Natural killer cell treated with Interleukin-12 subunit alpha and Interleukin-12 subunit beta and Interleukin-15 and Interleukin-18, amount 100 ng/mL, for 72 hours (primary cell): ENCODE measurements at regions not wholly inside any gene's neighbourhood (a gene's known extent, or its start where the extent isn't known, plus 50 kb on each side); places are given as distances from the start of the nearest gene placed in this dataset.

Source experiments
- ATAC-seq, 2 donors: fragments of 150-1000 bp; cut with Tn5 transposase in 1 of 2; sonication (Bioruptor Pico), chemical (Tn5 transposase) in 1 of 2; 2 replicates each; pipeline ENCODE4 v1.10.0; 2021
- DNase-seq: peaks from one replicate; pipeline ENCODE4 v3.0.0; 2022; ENCODE audit warnings: low spot score
- H3K27ac Mint-ChIP-seq, 2 donors: 1 replicate in 1 of 2; 2 replicates in 1 of 2; pipeline ENCODE4 v1.8.0; 2022; ENCODE audit warnings: mixed read lengths in 2 of 2, mild to moderate bottlenecking in 1 of 2, moderate library complexity in 1 of 2
- H3K27me3 Mint-ChIP-seq, 2 donors: 1 replicate in 1 of 2; 2 replicates in 1 of 2; pipeline ENCODE4 v1.8.0; 2022; ENCODE audit warnings: mixed read lengths in 2 of 2
- H3K36me3 Mint-ChIP-seq: one replicate; pipeline ENCODE4 v1.8.0; 2022; ENCODE audit warnings: mixed read lengths
- H3K4me1 Mint-ChIP-seq, 2 donors: 1 replicate in 1 of 2; 2 replicates in 1 of 2; pipeline ENCODE4 v1.8.0; 2022; ENCODE audit warnings: low read depth in 2 of 2, mixed read lengths in 2 of 2, mild to moderate bottlenecking in 1 of 2
- H3K4me3 Mint-ChIP-seq: one replicate; pipeline ENCODE4 v1.8.0; 2022; ENCODE audit warnings: mixed read lengths
- H3K9me3 Mint-ChIP-seq: 2 replicates; pipeline ENCODE4 v1.8.0; 2022; ENCODE audit warnings: mixed read lengths

GRCh38 chr14:85991156-85991555, 461.2 kb downstream of the FLRT2 start:
- Mint-ChIP-seq H3K27ac (no peak overlapping the region), H3K4me3 (no peak overlapping the region), H3K27me3 (no peaks in the 10 kb centered on the region), H3K4me1 (no peaks in the 10 kb centered on the region), H3K9me3 (no peaks in the 10 kb centered on the region), H3K36me3 (no peaks in the 10 kb centered on the region)
- no peak for DNase-seq
- ATAC-seq = no peak

GRCh38 chr14:85987907-85988306, 458.0 kb downstream of the FLRT2 start:
- no peak for DNase-seq
- Mint-ChIP-seq H3K9me3 (no peaks in the 10 kb centered on the region), H3K4me3 (no peak overlapping the region), H3K36me3 (peaks cover 2% of the 10 kb centered on the region), H3K27me3 (no peaks in the 10 kb centered on the region), H3K4me1 (no peaks in the 10 kb centered on the region), H3K27ac (no peak overlapping the region)
- ATAC-seq = no peak

- no peak for DNase-seq
- no peak for ATAC-seq
- Mint-ChIP-seq H3K4me3 (no peak overlapping the region), H3K4me1 (no peaks in the 10 kb centered on the region), H3K27ac (no peak overlapping the region), H3K27me3 (no peaks in the 10 kb centered on the region), H3K9me3 (no peaks in the 10 kb centered on the region), H3K36me3 (peaks cover 7% of the 10 kb centered on the region)
Observed at GRCh38 chr14:85987292-85987691, 457.3 kb downstream of the FLRT2 start.

- ATAC-seq (no peak), DNase-seq (no peak)
- Mint-ChIP-seq H3K36me3 (peaks cover 10% of the 10 kb centered on the region), H3K4me1 (peaks cover 0 to 4% of the 10 kb centered on the region in 2 donors), H3K27ac (no peak overlapping the region), H3K4me3 (no peak overlapping the region), H3K9me3 (no peaks in the 10 kb centered on the region), H3K27me3 (no peaks in the 10 kb centered on the region)
Observed at GRCh38 chr14:85978582-85979250, 448.8 kb downstream of the FLRT2 start.

GRCh38 chr14:85974602-85975001, 444.7 kb downstream of the FLRT2 start:
- Mint-ChIP-seq H3K36me3 (peaks cover 18% of the 10 kb centered on the region), H3K27me3 (no peaks in the 10 kb centered on the region)

GRCh38 chr14:85963486-85963885, 433.5 kb downstream of the FLRT2 start:
- DNase-seq (no peak), ATAC-seq (no peak)
- Mint-ChIP-seq H3K36me3 (no peaks in the 10 kb centered on the region), H3K27me3 (no peaks in the 10 kb centered on the region), H3K4me1 (peaks cover 5 to 6% of the 10 kb centered on the region in 2 donors), H3K27ac (no peak overlapping the region), H3K9me3 (no peaks in the 10 kb centered on the region), H3K4me3 (no peak overlapping the region)

More at GRCh38 chr14:85974602-85975001, 444.7 kb downstream of the FLRT2 start:
- Mint-ChIP-seq H3K4me3 (no peak overlapping the region), H3K9me3 (no peaks in the 10 kb centered on the region), H3K27ac (no peak overlapping the region), H3K4me1 (peaks cover 11 to 20% of the 10 kb centered on the region in 2 donors)
- ATAC-seq (no peak), DNase-seq (no peak)

GRCh38 chr14:85960756-85961155, 430.8 kb downstream of the FLRT2 start:
- Mint-ChIP-seq H3K4me1 (peaks cover 5 to 10% of the 10 kb centered on the region in 2 donors), H3K27me3 (no peaks in the 10 kb centered on the region)

GRCh38 chr14:85959063-85959462, 429.1 kb downstream of the FLRT2 start:
- Mint-ChIP-seq H3K9me3 (no peaks in the 10 kb centered on the region), H3K27ac (no peak overlapping the region), H3K4me3 (no peak overlapping the region), H3K27me3 (no peaks in the 10 kb centered on the region), H3K4me1 (peaks cover 7 to 11% of the 10 kb centered on the region in 2 donors), H3K36me3 (no peaks in the 10 kb centered on the region)
- ATAC-seq = no peak
- no peak for DNase-seq

More at GRCh38 chr14:85960756-85961155, 430.8 kb downstream of the FLRT2 start:
- Mint-ChIP-seq H3K36me3 (no peaks in the 10 kb centered on the region), H3K4me3 (no peak overlapping the region), H3K27ac (no peak overlapping the region), H3K9me3 (no peaks in the 10 kb centered on the region)
- DNase-seq = no peak
- ATAC-seq = no peak

- DNase-seq = no peak
Observed at GRCh38 chr14:85958069-85958468, 428.1 kb downstream of the FLRT2 start.

GRCh38 chr14:85953265-85953664, 423.3 kb downstream of the FLRT2 start:
- ATAC-seq = no peak
- Mint-ChIP-seq H3K9me3 (no peaks in the 10 kb centered on the region), H3K4me3 (no peak overlapping the region), H3K27ac (no peak overlapping the region), H3K36me3 (no peaks in the 10 kb centered on the region), H3K27me3 (no peaks in the 10 kb centered on the region), H3K4me1 (peaks cover 8 to 9% of the 10 kb centered on the region in 2 donors)
- DNase-seq = no peak

More at GRCh38 chr14:85958069-85958468, 428.1 kb downstream of the FLRT2 start:
- Mint-ChIP-seq H3K4me3 (no peak overlapping the region), H3K27me3 (no peaks in the 10 kb centered on the region), H3K36me3 (no peaks in the 10 kb centered on the region), H3K4me1 (peaks cover 12 to 14% of the 10 kb centered on the region in 2 donors), H3K27ac (no peak overlapping the region), H3K9me3 (no peaks in the 10 kb centered on the region)
- no peak for ATAC-seq

GRCh38 chr14:85948153-85948552, 418.2 kb downstream of the FLRT2 start:
- Mint-ChIP-seq H3K4me3 (no peak overlapping the region), H3K36me3 (peaks cover 6% of the 10 kb centered on the region), H3K9me3 (peaks cover 3% of the 10 kb centered on the region), H3K27ac (no peak overlapping the region), H3K27me3 (no peaks in the 10 kb centered on the region), H3K4me1 (peaks cover 0 to 7% of the 10 kb centered on the region in 2 donors)
- ATAC-seq = no peak
- DNase-seq = no peak

- Mint-ChIP-seq H3K27ac (no peak overlapping the region), H3K27me3 (no peaks in the 10 kb centered on the region), H3K4me1 (peaks cover 0 to 7% of the 10 kb centered on the region in 2 donors), H3K9me3 (peaks cover 3% of the 10 kb centered on the region), H3K4me3 (no peak overlapping the region), H3K36me3 (peaks cover 6% of the 10 kb centered on the region)
- DNase-seq (no peak), ATAC-seq (no peak)
Observed at GRCh38 chr14:85947461-85948139, 417.7 kb downstream of the FLRT2 start.

GRCh38 chr14:85943192-85943591, 413.2 kb downstream of the FLRT2 start:
- peaks cover 14% of the 10 kb centered on the region for H3K36me3 Mint-ChIP-seq
- no peaks in the 10 kb centered on the region for H3K27me3 Mint-ChIP-seq
- H3K9me3 Mint-ChIP-seq = peaks cover 8% of the 10 kb centered on the region
- peaks cover 17 to 21% of the 10 kb centered on the region in 2 donors for H3K4me1 Mint-ChIP-seq
- DNase-seq (no peak), ATAC-seq (no peak)
- H3K4me3 Mint-ChIP-seq = no peak overlapping the region
- peak overlapping the region in 1 of 2 donors; percentile 63 for H3K27ac Mint-ChIP-seq

- peak overlapping the region; percentile 79 to 98 for H3K27ac Mint-ChIP-seq
- no peak for DNase-seq
Observed at GRCh38 chr14:85934886-85935254, 404.9 kb downstream of the FLRT2 start.

More at GRCh38 chr14:85934886-85935254, 404.9 kb downstream of the FLRT2 start:
- Mint-ChIP-seq H3K9me3 (peaks cover 12% of the 10 kb centered on the region), H3K4me1 (peaks cover 28 to 39% of the 10 kb centered on the region in 2 donors), H3K4me3 (peak overlapping the region; percentile 88), H3K27me3 (no peaks in the 10 kb centered on the region), H3K36me3 (peaks cover 13% of the 10 kb centered on the region)
- peak; percentile 2 to 53 for ATAC-seq
